ACC112 (cell line): ENCODE measurements at regions not wholly inside any gene's neighbourhood (a gene's known extent, or its start where the extent isn't known, plus 50 kb on each side); places are given as distances from the start of the nearest gene placed in this dataset.
"Not testable (repeated sequence)": the region's sequence is repeated elsewhere in the genome, so short reads cannot be mapped to it uniquely, and the experiment has no call there.

ENCODE experiments used
- H2AFZ ChIP-seq: fragments of 200-600 bp; sonication (generic); one replicate; pipeline ENCODE4 v1.6.0; 2017; ENCODE audit warnings: antibody characterized with exemption, low read length; ENCODE audit not compliant: unreplicated experiment
- H3K27ac ChIP-seq: fragments of 200-600 bp; sonication (generic); 2 replicates; pipeline ENCODE4 v1.5.1; 2014; ENCODE audit warnings: low read depth, mild to moderate bottlenecking, antibody characterized with exemption, low read length, moderate library complexity
- H3K27me3 ChIP-seq: fragments of 200-600 bp; sonication (generic); 2 replicates; pipeline ENCODE4 v1.6.1; 2014; ENCODE audit warnings: mild to moderate bottlenecking, antibody characterized with exemption, low read length, moderate library complexity, mixed read lengths; ENCODE audit not compliant: insufficient read depth
- H3K36me3 ChIP-seq: fragments of 200-600 bp; sonication (generic); 2 replicates; pipeline ENCODE4 v1.6.1; 2016; ENCODE audit warnings: mild to moderate bottlenecking, antibody characterized with exemption, low read length, moderate library complexity, mixed read lengths; ENCODE audit not compliant: insufficient read depth
- H3K4me1 ChIP-seq: fragments of 200-600 bp; sonication (generic); one replicate; pipeline ENCODE4 v1.6.1; 2016; ENCODE audit warnings: low read length, mixed read lengths; ENCODE audit not compliant: insufficient read depth, unreplicated experiment, control insufficient read depth
- H3K4me3 ChIP-seq: fragments of 200-600 bp; sonication (generic); 2 replicates; pipeline ENCODE4 v1.5.1; 2014; ENCODE audit warnings: mild to moderate bottlenecking, low read depth, low read length
- H3K79me2 ChIP-seq: fragments of 200-600 bp; sonication (generic); one replicate; pipeline ENCODE4 v1.6.0; 2016; ENCODE audit warnings: low read length; ENCODE audit not compliant: control insufficient read depth, unreplicated experiment, insufficient read depth

- peaks cover 3% of the 10 kb centered on the region; the same call in 1 of the 2 replicates for H3K36me3 ChIP-seq
- no peaks in the 10 kb centered on the region for H3K27me3 ChIP-seq
- no peak overlapping the region for H3K27ac ChIP-seq
- no peaks in the 10 kb centered on the region for H3K79me2 ChIP-seq
- H3K4me3 ChIP-seq, result no peak overlapping the region
- H3K4me1 ChIP-seq, result no peaks in the 10 kb centered on the region
- no peak overlapping the region for H2AFZ ChIP-seq
Measured at GRCh38 chr7:35908331-35909216, 107.7 kb downstream of the SEPTIN7 start.

- no peak overlapping the region for H3K27ac ChIP-seq
- H3K79me2 ChIP-seq, result no peaks in the 10 kb centered on the region
- H3K27me3 ChIP-seq, result no peaks in the 10 kb centered on the region
- no peak overlapping the region for H2AFZ ChIP-seq
- no peaks in the 10 kb centered on the region for H3K36me3 ChIP-seq
- no peak overlapping the region for H3K4me3 ChIP-seq
- H3K4me1 ChIP-seq, result no peaks in the 10 kb centered on the region
Measured at GRCh38 chr7:35909870-35910357, 109.1 kb downstream of the SEPTIN7 start.

- H3K4me3 ChIP-seq, H3K27ac ChIP-seq, H3K79me2 ChIP-seq, H2AFZ ChIP-seq, H3K27me3 ChIP-seq, H3K4me1 ChIP-seq, H3K36me3 ChIP-seq: not testable (repeated sequence)
Measured at GRCh38 chr7:35910621-35911020, 109.8 kb downstream of the SEPTIN7 start.

- H3K4me1 ChIP-seq, H3K27ac ChIP-seq, H3K4me3 ChIP-seq, H2AFZ ChIP-seq, H3K36me3 ChIP-seq, H3K79me2 ChIP-seq, H3K27me3 ChIP-seq: not testable (repeated sequence)
Measured at GRCh38 chr7:35913350-35913749, 112.5 kb downstream of the SEPTIN7 start.

GRCh38 chr7:35914214-35914613, 113.4 kb downstream of the SEPTIN7 start:
- H3K27me3 ChIP-seq, H3K36me3 ChIP-seq: not testable (repeated sequence)

GRCh38 chr7:35915247-35915955, 114.5 kb downstream of the SEPTIN7 start:
- H3K79me2 ChIP-seq, H2AFZ ChIP-seq, H3K27me3 ChIP-seq, H3K27ac ChIP-seq, H3K4me1 ChIP-seq, H3K4me3 ChIP-seq, H3K36me3 ChIP-seq: not testable (repeated sequence)

More at GRCh38 chr7:35914214-35914613, 113.4 kb downstream of the SEPTIN7 start:
- not testable (repeated sequence) for H3K27ac ChIP-seq, H3K4me3 ChIP-seq, H3K79me2 ChIP-seq, H2AFZ ChIP-seq, H3K4me1 ChIP-seq

GRCh38 chr7:35918217-35918616, 117.4 kb downstream of the SEPTIN7 start:
- not testable (repeated sequence) for H3K79me2 ChIP-seq, H3K36me3 ChIP-seq, H3K27ac ChIP-seq, H3K27me3 ChIP-seq, H3K4me1 ChIP-seq, H2AFZ ChIP-seq, H3K4me3 ChIP-seq

- H3K27ac ChIP-seq, H2AFZ ChIP-seq, H3K27me3 ChIP-seq, H3K79me2 ChIP-seq, H3K36me3 ChIP-seq, H3K4me1 ChIP-seq, H3K4me3 ChIP-seq: not testable (repeated sequence)
Measured at GRCh38 chr7:35919607-35920006, 118.8 kb downstream of the SEPTIN7 start.

GRCh38 chr7:35921338-35921737, 120.5 kb downstream of the SEPTIN7 start:
- not testable (repeated sequence) for H3K4me1 ChIP-seq, H3K79me2 ChIP-seq, H3K27ac ChIP-seq, H3K4me3 ChIP-seq, H3K36me3 ChIP-seq, H3K27me3 ChIP-seq, H2AFZ ChIP-seq

GRCh38 chr7:35924668-35925067, 123.8 kb downstream of the SEPTIN7 start:
- H2AFZ ChIP-seq, H3K4me1 ChIP-seq, H3K79me2 ChIP-seq, H3K27me3 ChIP-seq, H3K27ac ChIP-seq, H3K4me3 ChIP-seq, H3K36me3 ChIP-seq: not testable (repeated sequence)

- not testable (repeated sequence) for H3K4me1 ChIP-seq, H2AFZ ChIP-seq
Measured at GRCh38 chr7:35926966-35927365, 126.1 kb downstream of the SEPTIN7 start.

More at GRCh38 chr7:35926966-35927365, 126.1 kb downstream of the SEPTIN7 start:
- H3K4me3 ChIP-seq, H3K79me2 ChIP-seq, H3K36me3 ChIP-seq, H3K27me3 ChIP-seq, H3K27ac ChIP-seq: not testable (repeated sequence)
